Gastrocnemius medialis (tissue), 4 donors: ENCODE measurements at regions not wholly inside any gene's neighbourhood (a gene's known extent, or its start where the extent isn't known, plus 50 kb on each side); places are given as distances from the start of the nearest gene placed in this dataset.

Experiments used
- ATAC-seq, 2 donors: fragments of 150-250 bp; one replicate each; pipeline ENCODE4 v1.9.1; 2016
- DNase-seq, 2 donors: peaks; one replicate each; pipeline ENCODE4 v3.0.0-alpha.2; 2019
- H3K27ac ChIP-seq, 4 donors: fragments of 200-600 bp; sonication (generic); 1 replicate in 1 of 4; 2 replicates in 3 of 4; pipeline ENCODE4 v1.5.1; 2016 to 2018; ENCODE audit warnings: mild to moderate bottlenecking in 2 of 4, moderate library complexity in 1 of 4
- H3K27me3 ChIP-seq, 3 donors: fragments of 200-600 bp; sonication (generic) in 2 of 3; 1 replicate in 1 of 3; 2 replicates in 2 of 3; pipeline versions ENCODE4 v1.5.1 to v1.6.0; 2016 to 2019; ENCODE audit warnings: mild to moderate bottlenecking in 1 of 3, moderate library complexity in 1 of 3
- H3K36me3 ChIP-seq, 2 donors: fragments of 200-600 bp; sonication (generic) in 1 of 2; one replicate each; pipeline ENCODE4 v1.5.1; 2017 to 2018
- H3K4me1 ChIP-seq, 2 donors: fragments of 200-600 bp; sonication (generic) in 1 of 2; one replicate each; pipeline ENCODE4 v1.5.1; 2016 to 2017; ENCODE audit warnings: mild to moderate bottlenecking in 2 of 2
- H3K4me3 ChIP-seq, 4 donors: fragments of 200-600 bp; sonication (generic) in 3 of 4; 1 replicate in 1 of 4; 2 replicates in 3 of 4; pipeline ENCODE4 v1.5.1; 2016 to 2019; ENCODE audit warnings: mild to moderate bottlenecking in 2 of 4
- H3K9me3 ChIP-seq, 3 donors: fragments of 200-600 bp; sonication (generic) in 2 of 3; 1 replicate in 1 of 3; 2 replicates in 2 of 3; pipeline ENCODE4 v1.5.1; 2016 to 2019
- POLR2A ChIP-seq, 2 donors: fragments of 450-650 bp; IDR thresholded peaks; one replicate each; pipeline ENCODE4 v1.6.1; 2017; ENCODE audit warnings: antibody characterized with exemption in 2 of 2, mild to moderate bottlenecking in 2 of 2, moderate library complexity in 2 of 2
- in situ Hi-C, 4 donors: fragments of 200-750 bp; cut with MboI; loops; one replicate each; pipeline versions ENCODE4 v1.15.0 to v1.8.0; 2017; ENCODE audit warnings: low sequenced_read_pairs in 4 of 4
- intact Hi-C: fragments of 100-400 bp; cut with DNase I; formaldehyde crosslinking; loops from one replicate; pipeline ENCODE4 v1.15.1; 2023; ENCODE audit warnings: low total_unique reads
- TF ChIP-seq, protein P1 (sequence below), 5 experiments: fragments of 450-650 bp in 3 of 5; fragments of 200-600 bp in 2 of 5; sonication (generic) in 2 of 5; IDR thresholded peaks in 4 of 5; conservative IDR thresholded peaks in 1 of 5; 1 replicate in 4 of 5; 2 replicates in 1 of 5; pipeline ENCODE4 v1.5.1; 2016 to 2019; ENCODE audit warnings: antibody characterized with exemption in 5 of 5, mild to moderate bottlenecking in 3 of 5, moderate library complexity in 3 of 5

DNA sequence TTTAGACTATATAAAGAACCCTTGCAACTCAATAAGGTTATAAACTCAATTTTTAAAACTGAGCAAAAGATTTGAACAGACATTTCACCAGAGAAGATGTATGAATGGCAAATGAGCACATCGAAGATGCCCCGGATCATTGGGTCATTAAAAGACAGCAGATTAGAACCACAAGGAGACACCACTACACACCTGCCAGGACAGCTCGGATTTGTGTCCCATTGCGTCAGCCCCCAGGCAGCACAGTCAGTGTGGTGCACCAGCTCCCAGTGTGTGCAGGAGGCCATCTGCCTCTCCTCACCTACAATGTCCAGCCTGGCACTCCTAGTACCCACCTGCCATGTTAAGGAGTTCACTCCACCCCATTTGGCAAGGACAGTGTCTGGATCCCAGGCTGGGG is 61.1 kb upstream of the LRP8 start:
- H3K27ac ChIP-seq: no peak overlapping the region
- H3K4me3 ChIP-seq: no peak overlapping the region
- no peaks in the 10 kb centered on the region for H3K36me3 ChIP-seq
- DNase-seq (no peak), ATAC-seq (no peak)
- no peaks in the 10 kb centered on the region for H3K4me1 ChIP-seq
- no peaks in the 10 kb centered on the region for H3K9me3 ChIP-seq
- in situ Hi-C loops (loop anchor here in 1 of 4 donors (5.0 kb wide), 1 partner anchor 107 kb away; no protein-coding TSS in a partner anchor), intact Hi-C loops (no loop called here)
- TF ChIP-seq, protein P1, sequence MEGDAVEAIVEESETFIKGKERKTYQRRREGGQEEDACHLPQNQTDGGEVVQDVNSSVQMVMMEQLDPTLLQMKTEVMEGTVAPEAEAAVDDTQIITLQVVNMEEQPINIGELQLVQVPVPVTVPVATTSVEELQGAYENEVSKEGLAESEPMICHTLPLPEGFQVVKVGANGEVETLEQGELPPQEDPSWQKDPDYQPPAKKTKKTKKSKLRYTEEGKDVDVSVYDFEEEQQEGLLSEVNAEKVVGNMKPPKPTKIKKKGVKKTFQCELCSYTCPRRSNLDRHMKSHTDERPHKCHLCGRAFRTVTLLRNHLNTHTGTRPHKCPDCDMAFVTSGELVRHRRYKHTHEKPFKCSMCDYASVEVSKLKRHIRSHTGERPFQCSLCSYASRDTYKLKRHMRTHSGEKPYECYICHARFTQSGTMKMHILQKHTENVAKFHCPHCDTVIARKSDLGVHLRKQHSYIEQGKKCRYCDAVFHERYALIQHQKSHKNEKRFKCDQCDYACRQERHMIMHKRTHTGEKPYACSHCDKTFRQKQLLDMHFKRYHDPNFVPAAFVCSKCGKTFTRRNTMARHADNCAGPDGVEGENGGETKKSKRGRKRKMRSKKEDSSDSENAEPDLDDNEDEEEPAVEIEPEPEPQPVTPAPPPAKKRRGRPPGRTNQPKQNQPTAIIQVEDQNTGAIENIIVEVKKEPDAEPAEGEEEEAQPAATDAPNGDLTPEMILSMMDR (IDR thresholded peaks at IDR 0.05 in 4 of 5, conservative IDR thresholded peaks at IDR 0.05 in 1 of 5): no peak
- TF ChIP-seq POLR2A (IDR thresholded peaks at IDR 0.05): no peak
- H3K27me3 ChIP-seq: peaks cover 0 to 3% (median 0%) of the 10 kb centered on the region in 3 donors

DNA sequence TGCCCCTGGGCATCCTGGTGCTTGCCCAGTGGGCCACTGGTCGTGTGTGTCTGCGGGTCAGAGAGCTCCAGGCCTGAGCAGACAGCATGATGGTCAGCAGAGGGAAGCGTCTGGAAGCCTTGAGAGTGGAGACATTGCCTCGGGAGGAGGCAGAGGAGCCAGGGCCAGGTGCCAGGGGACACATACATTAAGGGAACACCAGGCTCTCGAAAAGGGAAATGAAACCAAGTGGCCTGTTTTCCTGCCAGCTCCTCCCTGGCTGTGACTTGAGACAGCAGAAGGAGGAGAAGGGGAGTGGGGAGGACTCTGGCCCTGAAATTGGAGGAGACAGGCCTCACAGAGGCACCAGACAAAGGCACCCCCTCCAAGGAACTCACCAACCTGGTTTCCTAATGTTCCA is 62.4 kb upstream of the LRP8 start:
- Histone ChIP-seq H3K27ac (no peak overlapping the region), H3K27me3 (peaks cover 0 to 3% (median 0%) of the 10 kb centered on the region in 3 donors), H3K9me3 (no peaks in the 10 kb centered on the region), H3K36me3 (no peaks in the 10 kb centered on the region), H3K4me3 (no peak overlapping the region), H3K4me1 (no peaks in the 10 kb centered on the region)
- DNase-seq (peak; percentile 27 to 40), ATAC-seq (peak in 1 of 2 donors; percentile 51)
- intact Hi-C loops: no loop called here
- TF ChIP-seq POLR2A (IDR thresholded peaks at IDR 0.05): no peak
- TF ChIP-seq, protein P1 (IDR thresholded peaks at IDR 0.05 in 4 of 5, conservative IDR thresholded peaks at IDR 0.05 in 1 of 5): no peak
- in situ Hi-C loops: loop anchor here in 3 of 4 donors (5.0 kb wide), 1 partner anchor 113 kb away; no protein-coding TSS in a partner anchor

DNA sequence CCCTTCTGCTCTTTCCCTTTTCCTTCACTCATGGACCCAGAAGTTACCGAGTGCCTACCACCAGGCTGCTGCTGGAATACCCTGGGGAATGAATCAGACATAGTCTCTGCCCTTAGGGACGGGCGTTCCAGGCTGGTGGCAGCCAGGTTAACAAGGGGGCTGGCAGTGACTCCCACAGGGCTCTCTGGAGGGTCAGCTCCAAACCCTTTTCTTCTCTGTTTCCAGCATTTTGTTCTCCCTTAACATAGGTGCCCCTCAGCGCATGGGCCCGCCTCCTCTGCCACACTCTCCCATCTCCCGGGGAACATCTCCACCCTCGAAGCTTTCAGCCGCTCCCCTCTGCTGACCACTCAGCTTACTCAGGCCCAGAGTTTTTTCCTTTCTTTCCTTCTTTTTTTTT is 62.9 kb upstream of the LRP8 start:
- in situ Hi-C loops: loop anchor here in 3 of 4 donors (5.0 kb wide), 1 partner anchor 113 kb away; no protein-coding TSS in a partner anchor
- H3K4me3 ChIP-seq: no peak overlapping the region
- no peaks in the 10 kb centered on the region for H3K4me1 ChIP-seq
- intact Hi-C loops: no loop called here
- H3K36me3 ChIP-seq: no peaks in the 10 kb centered on the region
- no peak for TF ChIP-seq POLR2A (IDR thresholded peaks at IDR 0.05)
- TF ChIP-seq, protein P1 (IDR thresholded peaks at IDR 0.05 in 4 of 5, conservative IDR thresholded peaks at IDR 0.05 in 1 of 5): no peak
- no peak overlapping the region for H3K27ac ChIP-seq
- ATAC-seq (no peak), DNase-seq (no peak)
- H3K9me3 ChIP-seq: no peaks in the 10 kb centered on the region
- peaks cover 0 to 3% (median 0%) of the 10 kb centered on the region in 3 donors for H3K27me3 ChIP-seq

DNA sequence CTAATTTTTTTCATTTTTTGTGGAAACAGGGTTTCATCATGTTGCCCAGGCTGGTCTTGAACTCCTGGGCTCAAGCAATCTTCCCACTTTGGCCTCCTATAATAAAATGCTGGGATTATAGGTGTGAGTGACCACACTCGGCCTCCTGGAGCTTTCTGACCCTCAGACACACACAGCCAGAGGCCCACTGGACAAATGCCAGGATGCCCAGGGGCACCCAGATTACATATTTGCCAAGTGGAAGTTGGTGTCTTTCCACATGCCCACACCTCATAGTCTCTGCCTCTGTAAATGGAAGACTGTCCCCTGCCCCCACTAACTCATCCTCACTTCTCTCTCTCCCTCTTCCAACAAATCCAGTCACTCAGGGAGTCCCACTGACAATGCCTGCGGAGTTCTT is 63.4 kb upstream of the LRP8 start:
- ATAC-seq (no peak), DNase-seq (no peak)
- in situ Hi-C loops: loop anchor here in 3 of 4 donors (5.0 kb wide), 1 partner anchor 114 kb away; no protein-coding TSS in a partner anchor
- no peaks in the 10 kb centered on the region for H3K36me3 ChIP-seq
- intact Hi-C loops: no loop called here
- TF ChIP-seq, protein P1 (IDR thresholded peaks at IDR 0.05 in 4 of 5, conservative IDR thresholded peaks at IDR 0.05 in 1 of 5): no peak
- no peak for TF ChIP-seq POLR2A (IDR thresholded peaks at IDR 0.05)
- no peaks in the 10 kb centered on the region for H3K9me3 ChIP-seq
- H3K4me3 ChIP-seq: no peak overlapping the region
- no peak overlapping the region for H3K27ac ChIP-seq
- no peaks in the 10 kb centered on the region for H3K4me1 ChIP-seq
- H3K27me3 ChIP-seq: peaks cover 0 to 3% (median 0%) of the 10 kb centered on the region in 3 donors

DNA sequence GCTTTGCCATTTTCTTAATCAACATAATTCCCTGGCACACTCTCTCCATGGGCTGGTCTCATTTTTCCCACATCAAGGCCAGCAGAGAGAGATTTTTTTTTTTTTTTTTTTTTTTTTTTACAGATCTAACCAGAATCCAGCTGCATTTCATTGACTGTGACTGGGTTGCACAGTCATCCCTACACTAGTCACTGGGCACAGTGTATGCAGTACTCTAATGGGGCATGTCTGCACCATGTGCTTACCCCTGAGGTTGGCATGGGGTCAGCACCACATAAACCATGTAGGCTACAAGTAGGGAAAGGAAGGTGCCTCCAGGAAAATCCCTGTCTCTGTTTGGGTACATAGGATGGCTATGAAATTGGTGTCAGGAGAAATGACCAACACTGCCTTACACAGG is 64.1 kb upstream of the LRP8 start:
- ATAC-seq: no peak
- Histone ChIP-seq H3K9me3 (no peaks in the 10 kb centered on the region), H3K36me3 (no peaks in the 10 kb centered on the region), H3K27ac (no peak overlapping the region), H3K4me3 (no peak overlapping the region), H3K4me1 (no peaks in the 10 kb centered on the region), H3K27me3 (no peaks in the 10 kb centered on the region)
- no peak for DNase-seq
- intact Hi-C loops: no loop called here
- TF ChIP-seq, protein P1 (IDR thresholded peaks at IDR 0.05 in 4 of 5, conservative IDR thresholded peaks at IDR 0.05 in 1 of 5): no peak
- TF ChIP-seq POLR2A (IDR thresholded peaks at IDR 0.05): no peak
- in situ Hi-C loops: loop anchor here in 3 of 4 donors (5.0 kb wide), 1 partner anchor 115 kb away; no protein-coding TSS in a partner anchor
